ENCODE measurements at regions not wholly inside any gene's neighbourhood (a gene's known extent, or its start where the extent isn't known, plus 50 kb on each side); places are given as distances from the start of the nearest gene placed in this dataset.

DNA sequence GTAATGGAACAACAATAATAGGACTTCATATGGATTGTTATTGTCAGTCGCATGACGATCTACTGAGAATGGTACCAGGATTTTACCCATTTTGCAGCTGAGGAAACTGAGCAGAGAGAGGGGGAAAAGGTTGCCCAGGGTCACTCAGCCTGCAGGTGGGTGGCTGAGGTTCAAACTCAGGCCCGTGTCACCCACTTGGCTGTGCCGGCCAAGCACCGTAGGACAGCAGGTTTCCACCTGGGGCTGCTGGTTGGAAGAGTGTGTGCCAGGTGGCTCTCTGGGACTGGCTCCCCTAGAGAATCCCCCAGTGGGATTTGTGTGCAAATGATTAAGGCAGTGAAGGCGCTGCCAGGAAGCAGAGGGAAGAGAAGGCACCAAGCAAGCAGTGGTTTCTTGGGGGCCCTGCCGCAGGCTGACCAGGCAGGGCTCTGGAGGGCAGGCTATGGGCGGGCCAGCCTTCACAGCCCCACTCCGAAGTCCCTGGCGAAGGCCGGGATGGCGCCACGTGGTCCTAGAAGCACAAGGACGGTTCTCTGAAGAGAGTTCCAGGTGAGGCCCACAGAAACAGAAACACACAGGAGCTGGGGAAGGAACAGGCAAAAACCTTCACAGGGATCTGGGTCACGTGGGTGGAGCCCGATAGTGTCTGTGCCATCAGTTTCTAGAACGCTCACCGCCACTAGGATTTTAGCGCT is 163.5 kb downstream of the IRF8 start:
- no peak overlapping the region for H3K27ac ChIP-seq (ENCODE audit: low read depth, low read length)
- H3K4me1 ChIP-seq (ENCODE audit: control insufficient read depth, low read length), result no peaks in the 10 kb centered on the region
- no peaks in the 10 kb centered on the region for H4K20me1 ChIP-seq (ENCODE audit: control insufficient read depth, insufficient read depth, low read depth, low read length)
- no peaks in the 10 kb centered on the region for H3K9me2 ChIP-seq (replicated peaks; ENCODE audit: control insufficient read depth, low read length)
- TF ChIP-seq, protein P1, sequence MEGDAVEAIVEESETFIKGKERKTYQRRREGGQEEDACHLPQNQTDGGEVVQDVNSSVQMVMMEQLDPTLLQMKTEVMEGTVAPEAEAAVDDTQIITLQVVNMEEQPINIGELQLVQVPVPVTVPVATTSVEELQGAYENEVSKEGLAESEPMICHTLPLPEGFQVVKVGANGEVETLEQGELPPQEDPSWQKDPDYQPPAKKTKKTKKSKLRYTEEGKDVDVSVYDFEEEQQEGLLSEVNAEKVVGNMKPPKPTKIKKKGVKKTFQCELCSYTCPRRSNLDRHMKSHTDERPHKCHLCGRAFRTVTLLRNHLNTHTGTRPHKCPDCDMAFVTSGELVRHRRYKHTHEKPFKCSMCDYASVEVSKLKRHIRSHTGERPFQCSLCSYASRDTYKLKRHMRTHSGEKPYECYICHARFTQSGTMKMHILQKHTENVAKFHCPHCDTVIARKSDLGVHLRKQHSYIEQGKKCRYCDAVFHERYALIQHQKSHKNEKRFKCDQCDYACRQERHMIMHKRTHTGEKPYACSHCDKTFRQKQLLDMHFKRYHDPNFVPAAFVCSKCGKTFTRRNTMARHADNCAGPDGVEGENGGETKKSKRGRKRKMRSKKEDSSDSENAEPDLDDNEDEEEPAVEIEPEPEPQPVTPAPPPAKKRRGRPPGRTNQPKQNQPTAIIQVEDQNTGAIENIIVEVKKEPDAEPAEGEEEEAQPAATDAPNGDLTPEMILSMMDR (IDR thresholded peaks at IDR 0.05; ENCODE audit: low read depth, low read length, poor library complexity, severe bottlenecking), result no peak
- TF ChIP-seq EZH2phosphoT487 (IDR thresholded peaks at IDR 0.05; ENCODE audit: borderline replicate concordance, low read length), result no peak
- no peaks in the 10 kb centered on the region for H3K9me3 ChIP-seq (ENCODE audit: control insufficient read depth, insufficient read depth, low read length)
- no peaks in the 10 kb centered on the region for H3K27me3 ChIP-seq (ENCODE audit: control insufficient read depth, low read length)
- H3K79me2 ChIP-seq (ENCODE audit: control insufficient read depth, low read length), result no peaks in the 10 kb centered on the region
- H3F3A ChIP-seq (ENCODE audit: control insufficient read depth, insufficient read depth), result no peaks in the 10 kb centered on the region
- no peaks in the 10 kb centered on the region for H3K36me3 ChIP-seq (ENCODE audit: control insufficient read depth, low read length)
- no peak overlapping the region for H3K4me3 ChIP-seq (ENCODE audit: low read length)
- H3K4me2 ChIP-seq (ENCODE audit: low read length), result no peak overlapping the region

DNA sequence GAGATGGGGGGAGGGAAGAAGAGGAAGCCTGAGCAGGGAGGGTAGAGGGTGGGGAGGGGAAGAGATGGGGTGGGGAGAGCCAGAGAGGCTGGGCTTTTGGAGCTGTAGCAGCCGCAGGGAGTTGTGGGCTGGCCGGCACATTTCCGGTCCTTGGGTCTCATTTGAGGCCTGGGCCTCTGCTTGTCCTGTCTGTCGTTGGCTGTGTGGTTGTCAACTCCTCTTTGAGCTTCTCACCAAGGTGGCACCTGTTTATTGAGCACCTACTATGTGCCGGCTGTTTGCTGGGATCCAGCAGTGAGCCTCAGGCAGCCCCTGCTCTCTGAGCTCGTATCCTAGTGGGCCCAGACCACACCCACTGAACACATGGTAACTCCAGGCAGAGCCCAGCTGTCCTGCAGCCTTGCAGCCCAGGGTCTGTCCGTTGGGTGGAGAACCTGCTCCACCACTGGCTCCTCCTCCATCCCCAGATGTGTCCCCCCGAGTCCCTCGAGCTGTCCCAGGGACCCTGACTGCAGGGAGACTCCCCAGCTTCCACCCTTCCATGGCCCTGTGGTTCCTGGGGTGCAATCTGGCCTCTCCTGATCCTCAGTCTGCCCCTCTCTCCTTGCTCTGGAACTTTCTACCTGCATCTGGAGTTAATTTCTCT is 164.9 kb downstream of the IRF8 start:
- no peaks in the 10 kb centered on the region for H3K36me3 ChIP-seq (ENCODE audit: control insufficient read depth, low read length)
- no peak overlapping the region for H3K27ac ChIP-seq (ENCODE audit: low read depth, low read length)
- no peak overlapping the region for H3K4me3 ChIP-seq (ENCODE audit: low read length)
- H4K20me1 ChIP-seq (ENCODE audit: control insufficient read depth, insufficient read depth, low read depth, low read length), result no peaks in the 10 kb centered on the region
- H3K9me2 ChIP-seq (replicated peaks; ENCODE audit: control insufficient read depth, low read length), result no peaks in the 10 kb centered on the region
- H3K4me2 ChIP-seq (ENCODE audit: low read length), result no peak overlapping the region
- H3K9me3 ChIP-seq (ENCODE audit: control insufficient read depth, insufficient read depth, low read length), result no peaks in the 10 kb centered on the region
- no peaks in the 10 kb centered on the region for H3K79me2 ChIP-seq (ENCODE audit: control insufficient read depth, low read length)
- no peaks in the 10 kb centered on the region for H3K4me1 ChIP-seq (ENCODE audit: control insufficient read depth, low read length)
- no peaks in the 10 kb centered on the region for H3K27me3 ChIP-seq (ENCODE audit: control insufficient read depth, low read length)
- TF ChIP-seq, protein P1 (IDR thresholded peaks at IDR 0.05; ENCODE audit: low read depth, low read length, poor library complexity, severe bottlenecking), result no peak
- no peak for TF ChIP-seq EZH2phosphoT487 (IDR thresholded peaks at IDR 0.05; ENCODE audit: borderline replicate concordance, low read length)
- no peaks in the 10 kb centered on the region for H3F3A ChIP-seq (ENCODE audit: control insufficient read depth, insufficient read depth)

DNA sequence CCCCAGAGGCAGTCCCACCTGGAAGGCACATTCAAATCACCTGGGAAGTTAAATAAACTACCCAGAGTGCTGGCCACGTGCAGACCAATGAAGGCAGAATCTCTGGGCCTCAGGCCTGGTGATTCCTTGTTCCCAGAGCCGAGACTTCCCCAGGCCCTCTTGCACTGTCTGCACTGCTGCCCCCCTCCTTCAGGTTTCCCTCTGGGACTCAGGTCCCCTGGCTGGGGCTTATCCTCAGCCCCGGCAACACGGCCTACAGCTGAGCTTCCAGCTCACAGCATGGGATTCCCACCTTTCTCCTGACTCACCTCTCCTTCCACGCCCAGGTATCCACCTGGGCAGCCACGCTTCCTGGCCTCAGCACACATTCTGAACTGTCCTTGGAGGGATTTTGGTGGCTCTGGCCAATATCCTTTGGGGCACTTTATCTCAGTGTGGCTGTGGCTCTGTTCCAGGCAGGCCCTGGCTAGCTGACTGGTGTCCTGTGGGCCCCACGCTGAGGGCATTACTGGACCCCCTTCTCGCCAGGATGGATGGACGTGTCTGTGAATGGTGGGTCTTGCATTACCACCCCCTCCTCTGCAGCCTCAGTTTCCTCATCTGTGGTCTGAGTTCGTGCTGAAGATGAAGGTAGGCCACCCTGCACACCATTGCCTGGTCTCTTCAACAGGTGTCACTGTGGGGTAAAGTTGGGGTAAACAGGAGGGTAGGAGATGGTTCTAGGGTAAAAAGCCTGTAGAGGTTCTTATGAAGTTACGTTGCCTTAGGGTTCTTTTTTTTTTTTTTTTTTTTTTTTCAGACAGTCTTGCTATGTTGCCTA is 165.7 kb downstream of the IRF8 start:
- Histone ChIP-seq H3F3A (ENCODE audit: control insufficient read depth, insufficient read depth) (no peaks in the 10 kb centered on the region), H3K4me3 (ENCODE audit: low read length) (no peak overlapping the region), H3K4me1 (ENCODE audit: control insufficient read depth, low read length) (no peaks in the 10 kb centered on the region), H3K27me3 (ENCODE audit: control insufficient read depth, low read length) (no peaks in the 10 kb centered on the region), H3K36me3 (ENCODE audit: control insufficient read depth, low read length) (no peaks in the 10 kb centered on the region), H3K79me2 (ENCODE audit: control insufficient read depth, low read length) (no peaks in the 10 kb centered on the region), H3K4me2 (ENCODE audit: low read length) (no peak overlapping the region), H4K20me1 (ENCODE audit: control insufficient read depth, insufficient read depth, low read depth, low read length) (no peaks in the 10 kb centered on the region), H3K9me3 (ENCODE audit: control insufficient read depth, insufficient read depth, low read length) (no peaks in the 10 kb centered on the region), H3K27ac (ENCODE audit: low read depth, low read length) (no peak overlapping the region), H3K9me2 (replicated peaks; ENCODE audit: control insufficient read depth, low read length) (no peaks in the 10 kb centered on the region)
- TF ChIP-seq EZH2phosphoT487 (IDR thresholded peaks at IDR 0.05; ENCODE audit: borderline replicate concordance, low read length), result no peak

Data from DOHH2 (cell line).